GM18499 (cell line): ENCODE measurements at regions not wholly inside any gene's neighbourhood (a gene's known extent, or its start where the extent isn't known, plus 50 kb on each side); places are given as distances from the start of the nearest gene placed in this dataset.

ENCODE experiments used
- ATAC-seq: cut with Tn5 transposase; IDR thresholded peaks from one replicate; pipeline ENCODE4 v1.9.1; 2021; ENCODE audit warnings: moderate number of reproducible peaks; ENCODE audit not compliant: insufficient read depth, unreplicated experiment

- ATAC-seq: no peak
Measured at GRCh38 chr12:4223273-4223845, 50.2 kb upstream of the CCND2 start.

DNA sequence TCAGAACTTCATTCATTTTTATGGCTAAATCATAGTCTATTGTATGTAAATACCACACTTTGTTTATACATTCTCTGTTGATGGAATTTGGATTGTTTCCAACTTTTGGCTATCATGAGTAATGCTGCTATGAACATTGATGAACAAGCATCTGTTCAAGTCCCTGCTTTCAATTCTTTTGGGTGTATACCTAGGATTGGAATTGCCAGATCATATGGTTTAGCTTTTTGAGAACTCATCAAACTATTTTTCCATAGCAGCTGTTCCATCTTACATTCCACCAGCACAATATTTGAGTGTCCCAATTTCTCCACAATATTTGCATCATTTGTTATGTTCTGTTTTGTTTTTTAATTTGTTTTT is 52.3 kb upstream of the CCND2 start:
- no peak for ATAC-seq

GRCh38 chr12:4220536-4221257 is 52.9 kb upstream of the CCND2 start:
- ATAC-seq: no peak

- no peak for ATAC-seq
Measured at GRCh38 chr12:4217091-4217490, 56.5 kb upstream of the CCND2 start.

- ATAC-seq: no peak
Measured at GRCh38 chr12:4216187-4216927, 57.2 kb upstream of the CCND2 start.

DNA sequence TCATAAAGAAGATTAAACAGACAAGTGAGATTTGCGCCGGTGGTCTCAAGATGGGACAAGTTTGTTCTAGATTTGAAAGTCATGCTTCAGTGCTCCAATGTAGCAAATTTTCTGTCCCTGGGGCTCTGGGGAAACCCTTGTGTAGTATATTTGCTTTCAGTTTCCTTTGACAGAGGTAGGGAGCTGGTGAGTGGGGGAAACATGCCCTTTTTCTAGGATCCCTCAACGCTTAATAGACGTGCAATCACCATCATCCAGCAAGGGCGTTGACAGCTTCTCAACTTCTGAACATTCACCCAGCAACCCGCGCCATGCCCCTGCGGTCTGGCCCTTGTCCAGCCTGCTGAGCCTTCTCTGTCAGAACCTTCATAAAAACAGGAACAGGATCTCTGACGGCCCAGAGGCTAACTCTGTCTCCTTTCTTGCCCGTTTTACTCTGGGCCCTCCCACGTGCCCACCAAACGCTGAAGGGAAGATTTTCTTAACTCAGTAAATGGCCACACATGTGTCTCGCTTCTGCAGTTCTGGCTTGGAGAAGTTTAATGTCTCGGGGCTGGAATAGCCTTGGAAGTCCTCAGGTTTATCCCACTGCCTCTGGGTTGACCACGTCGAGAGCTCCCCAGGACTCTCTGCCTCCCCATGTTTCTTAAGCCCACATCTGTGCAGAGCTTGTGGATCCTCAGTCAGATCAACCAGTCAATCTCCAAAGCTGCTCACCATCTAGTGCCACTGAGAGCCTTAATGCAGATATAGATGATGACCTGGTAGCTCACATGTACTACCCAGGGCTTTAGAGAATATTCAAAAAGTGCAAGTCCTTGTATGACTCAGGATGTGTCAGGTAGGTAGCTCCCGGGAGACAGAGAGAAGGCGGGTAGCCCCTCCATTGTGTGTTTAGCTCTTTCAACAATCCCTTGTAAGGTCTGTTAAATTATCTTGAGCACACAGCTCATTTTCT is 58.1 kb upstream of the CCND2 start:
- peak; percentile 49 for ATAC-seq

DNA sequence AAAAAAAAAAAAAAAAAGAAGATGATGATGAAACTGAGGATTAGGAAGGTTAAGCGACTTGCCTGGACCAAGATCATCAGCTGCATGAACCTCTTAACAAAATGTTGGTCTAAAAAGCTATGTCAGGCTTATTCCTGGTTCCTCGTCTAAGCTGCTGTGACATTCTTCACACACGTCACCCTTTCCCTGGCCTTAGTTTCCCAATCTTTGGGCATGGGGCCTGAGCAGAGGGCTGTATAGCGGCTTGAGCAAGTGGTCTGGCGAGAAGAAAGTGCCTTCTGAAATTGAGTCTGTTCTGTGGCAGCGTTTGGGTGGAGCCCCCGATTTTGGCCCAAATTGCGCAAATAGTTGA is 58.7 kb upstream of the CCND2 start:
- no peak for ATAC-seq

DNA sequence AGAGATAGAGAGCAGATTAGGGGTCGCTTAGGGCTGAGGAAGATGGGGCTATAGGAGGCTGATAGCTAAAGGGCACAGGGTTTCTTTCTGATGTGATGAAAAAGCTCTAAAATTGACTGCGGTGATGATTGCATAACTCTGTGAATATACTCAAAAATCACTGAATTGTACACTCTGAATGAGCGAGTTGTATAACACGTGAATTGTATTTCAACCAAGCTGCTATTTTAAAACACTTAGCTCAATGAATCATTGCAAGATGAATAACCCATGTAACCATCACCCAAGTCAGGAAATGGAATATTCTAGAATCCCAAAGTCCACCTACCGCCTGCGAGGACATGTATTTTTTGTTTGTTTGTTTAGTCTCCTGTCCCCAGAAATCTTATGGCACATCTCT is 60.1 kb upstream of the CCND2 start:
- ATAC-seq: no peak

DNA sequence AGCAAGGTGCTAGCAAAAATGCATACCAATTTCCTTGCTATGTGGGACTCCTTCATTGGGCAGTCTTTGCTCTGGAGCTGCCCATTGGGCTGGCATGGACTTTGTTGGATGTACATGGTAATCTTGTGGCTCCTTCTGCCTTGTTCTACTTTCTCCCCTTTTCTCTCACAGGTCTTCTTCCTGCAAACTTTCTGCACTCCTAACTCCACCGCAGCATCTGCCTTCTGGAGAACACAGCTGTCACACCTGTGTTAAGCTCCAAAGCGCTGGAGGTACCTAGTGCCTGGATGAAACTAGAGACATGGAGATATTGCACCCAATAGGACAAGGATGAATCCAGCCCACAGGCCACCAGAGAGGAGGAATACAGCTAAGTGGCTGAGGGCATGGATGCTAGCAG is 60.7 kb upstream of the CCND2 start:
- ATAC-seq: no peak

- ATAC-seq: no peak
Measured at GRCh38 chr12:4211372-4211771, 62.2 kb upstream of the CCND2 start.

DNA sequence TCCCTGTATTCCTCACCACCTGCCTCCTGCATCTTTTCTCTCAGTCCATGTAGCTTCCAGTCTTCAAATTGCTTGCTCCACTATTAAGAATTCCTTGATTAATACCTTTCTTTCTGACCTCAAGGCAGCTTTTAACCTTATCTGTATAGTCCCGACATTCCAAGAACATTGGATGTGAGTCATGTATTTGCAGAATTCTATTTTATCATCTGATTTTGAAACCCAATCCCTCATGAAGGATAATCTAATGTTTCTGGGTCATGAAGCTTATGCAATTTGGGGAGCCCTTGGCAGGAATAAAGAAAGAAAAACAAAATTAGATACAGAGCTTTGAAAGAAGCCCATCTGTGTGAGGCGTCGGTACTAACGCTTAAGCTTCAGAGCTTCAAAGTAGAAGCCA is 63.4 kb upstream of the CCND2 start:
- ATAC-seq: no peak

DNA sequence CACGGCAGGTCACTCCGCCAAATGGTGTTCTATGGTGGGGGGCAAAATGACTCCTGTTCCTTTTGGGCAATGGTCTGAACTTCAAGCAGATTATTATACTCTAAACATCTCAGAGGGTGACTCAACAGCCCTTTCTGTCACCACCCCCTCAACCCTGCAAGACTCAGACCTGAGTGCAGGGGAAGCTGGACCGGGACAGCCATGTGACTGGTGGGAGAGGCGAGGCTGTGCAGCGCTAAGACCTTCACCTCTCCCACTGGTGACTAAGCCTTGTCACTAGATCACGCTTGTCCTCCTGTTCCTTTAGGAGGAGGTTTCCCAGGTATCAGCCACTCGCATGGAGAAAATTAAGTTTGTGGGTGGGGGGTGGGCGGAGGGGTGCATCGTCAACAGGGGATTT is 67.1 kb upstream of the CCND2 start:
- no peak for ATAC-seq

- ATAC-seq: no peak
Measured at GRCh38 chr12:4203772-4204376, 69.7 kb upstream of the CCND2 start.

GRCh38 chr12:4202918-4203317 is 70.6 kb upstream of the CCND2 start:
- ATAC-seq: no peak

DNA sequence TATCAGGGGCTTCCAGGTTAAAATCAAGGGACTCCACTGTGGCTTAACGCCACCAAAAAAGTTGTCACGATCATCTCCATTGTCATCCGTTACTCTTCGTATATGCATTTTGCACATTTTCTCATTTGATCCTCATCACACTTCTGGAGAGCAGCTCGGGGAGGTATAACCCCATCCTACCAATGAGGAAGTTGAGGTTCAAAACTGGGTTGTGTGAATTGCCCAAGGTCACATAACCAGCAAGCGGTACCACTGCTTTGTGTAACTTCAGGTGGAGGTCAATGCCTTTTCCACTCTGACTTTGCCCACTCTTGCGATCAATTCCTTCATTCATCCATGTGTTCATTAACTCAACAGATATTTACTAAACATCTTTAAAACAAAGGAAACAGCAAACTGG is 71.1 kb upstream of the CCND2 start:
- no peak for ATAC-seq

GRCh38 chr12:4201333-4202100 is 72.0 kb upstream of the CCND2 start:
- no peak for ATAC-seq

DNA sequence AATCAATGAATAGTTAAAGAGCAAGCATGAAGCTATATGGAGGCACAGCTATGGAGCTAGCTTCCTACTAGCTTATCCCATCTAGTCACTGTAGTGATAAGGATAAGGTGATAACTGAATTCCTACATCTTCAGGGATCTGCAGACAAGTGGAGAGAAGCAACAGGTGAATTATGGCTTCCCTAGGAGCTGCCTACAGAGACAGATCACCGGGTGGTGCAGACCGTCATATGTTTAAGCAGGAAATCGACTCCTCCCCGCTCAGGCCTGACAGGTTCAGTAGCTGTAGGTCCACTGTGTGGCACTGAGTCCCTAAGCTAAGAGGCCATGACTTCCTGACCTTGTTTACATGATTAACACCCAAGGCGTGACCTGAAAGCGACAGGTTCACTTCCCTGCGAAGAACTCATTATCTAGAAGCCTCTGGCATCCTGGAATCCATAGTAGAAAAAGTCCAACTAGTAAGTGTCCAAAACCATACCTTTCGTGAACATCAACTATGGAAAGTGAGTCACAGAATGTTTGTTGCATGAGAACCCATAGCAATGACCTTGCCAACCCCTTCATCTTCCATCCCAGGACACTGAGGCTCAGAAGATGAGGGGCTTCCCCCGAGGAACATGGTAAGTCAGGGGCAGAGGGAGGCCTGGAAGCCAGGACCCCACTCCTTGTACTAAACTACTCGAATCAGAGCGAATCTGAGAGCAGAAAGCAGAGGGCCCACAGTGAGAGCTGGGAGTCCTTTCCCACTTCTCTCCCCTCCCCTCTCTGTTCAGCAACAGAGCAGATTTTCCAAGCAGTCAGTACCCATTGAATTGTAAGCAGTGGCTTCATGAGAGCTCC is 75.4 kb upstream of the CCND2 start:
- no peak for ATAC-seq

DNA sequence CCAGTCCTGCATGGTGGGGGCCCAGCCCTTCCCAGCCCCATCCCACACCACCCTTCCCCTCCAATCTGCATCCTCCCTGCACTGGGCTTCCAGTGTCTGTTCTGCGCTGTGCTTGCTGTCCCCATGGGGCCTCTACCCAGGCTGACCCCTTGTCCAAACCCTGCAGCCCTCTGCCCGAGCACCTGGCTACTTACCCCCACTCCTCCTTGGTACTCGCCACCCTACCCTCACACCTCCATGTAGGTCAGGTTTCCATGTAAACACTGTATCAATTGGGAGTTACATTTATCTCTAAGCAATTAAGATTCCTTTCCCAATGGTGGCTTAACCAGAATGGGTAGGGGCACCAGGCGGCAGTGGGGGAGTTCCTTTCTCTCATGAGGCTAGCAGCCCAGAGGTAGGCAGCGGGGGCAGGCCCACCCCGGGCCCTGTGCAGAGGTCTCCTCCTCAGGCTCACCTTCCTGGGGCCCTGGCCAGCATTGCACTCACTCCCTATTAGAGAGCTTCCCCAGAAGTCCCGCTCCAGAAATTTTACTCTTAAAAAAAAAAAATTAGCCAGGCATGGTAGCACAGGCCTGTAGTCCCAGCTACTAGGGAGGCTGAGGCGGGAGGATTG is 76.6 kb upstream of the CCND2 start:
- ATAC-seq: no peak
